Neural crest cell (in vitro differentiated cells): ENCODE measurements at regions not wholly inside any gene's neighbourhood (a gene's known extent, or its start where the extent isn't known, plus 50 kb on each side); places are given as distances from the start of the nearest gene placed in this dataset.

Experiments used
- DNase-seq: peaks from one replicate; pipeline ENCODE4 v3.0.0; 2021; ENCODE audit warnings: low read depth, mixed read lengths, low spot score
- H3K27ac Mint-ChIP-seq: one replicate; pipeline ENCODE4 v1.8.0; 2021; ENCODE audit warnings: mild to moderate bottlenecking, mixed read lengths; ENCODE audit not compliant: unreplicated experiment
- H3K27me3 Mint-ChIP-seq: 2 replicates; pipeline ENCODE4 v1.8.0; 2021; ENCODE audit warnings: low read depth, mild to moderate bottlenecking, mixed read lengths
- H3K36me3 Mint-ChIP-seq: 2 replicates; pipeline ENCODE4 v1.8.0; 2021; ENCODE audit warnings: low read depth, mild to moderate bottlenecking, mixed read lengths
- H3K4me1 Mint-ChIP-seq: 2 replicates; pipeline ENCODE4 v1.8.0; 2021; ENCODE audit warnings: mixed read lengths
- H3K4me3 Mint-ChIP-seq: one replicate; pipeline ENCODE4 v1.8.0; 2021; ENCODE audit warnings: mild to moderate bottlenecking, mixed read lengths
- H3K9me3 Mint-ChIP-seq: 2 replicates; pipeline ENCODE4 v1.8.0; 2021; ENCODE audit warnings: mixed read lengths
- TF ChIP-seq, protein P1 (sequence below): fragments of 200-600 bp; sonication (generic); conservative IDR thresholded peaks from 2 replicates; pipeline ENCODE4 v1.5.0; 2021; ENCODE audit warnings: antibody characterized with exemption, mild to moderate bottlenecking

- Mint-ChIP-seq H3K4me3 (peak overlapping the region; percentile 90), H3K27me3 (no peaks in the 10 kb centered on the region), H3K27ac (peak overlapping the region; percentile 99), H3K4me1 (peaks cover 66% of the 10 kb centered on the region), H3K9me3 (peaks cover 12% of the 10 kb centered on the region), H3K36me3 (peaks cover 15% of the 10 kb centered on the region)
- TF ChIP-seq, protein P1, sequence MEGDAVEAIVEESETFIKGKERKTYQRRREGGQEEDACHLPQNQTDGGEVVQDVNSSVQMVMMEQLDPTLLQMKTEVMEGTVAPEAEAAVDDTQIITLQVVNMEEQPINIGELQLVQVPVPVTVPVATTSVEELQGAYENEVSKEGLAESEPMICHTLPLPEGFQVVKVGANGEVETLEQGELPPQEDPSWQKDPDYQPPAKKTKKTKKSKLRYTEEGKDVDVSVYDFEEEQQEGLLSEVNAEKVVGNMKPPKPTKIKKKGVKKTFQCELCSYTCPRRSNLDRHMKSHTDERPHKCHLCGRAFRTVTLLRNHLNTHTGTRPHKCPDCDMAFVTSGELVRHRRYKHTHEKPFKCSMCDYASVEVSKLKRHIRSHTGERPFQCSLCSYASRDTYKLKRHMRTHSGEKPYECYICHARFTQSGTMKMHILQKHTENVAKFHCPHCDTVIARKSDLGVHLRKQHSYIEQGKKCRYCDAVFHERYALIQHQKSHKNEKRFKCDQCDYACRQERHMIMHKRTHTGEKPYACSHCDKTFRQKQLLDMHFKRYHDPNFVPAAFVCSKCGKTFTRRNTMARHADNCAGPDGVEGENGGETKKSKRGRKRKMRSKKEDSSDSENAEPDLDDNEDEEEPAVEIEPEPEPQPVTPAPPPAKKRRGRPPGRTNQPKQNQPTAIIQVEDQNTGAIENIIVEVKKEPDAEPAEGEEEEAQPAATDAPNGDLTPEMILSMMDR: no peak
- DNase-seq: no peak
Observed at GRCh38 chr17:14779241-14779640, 478.4 kb downstream of the HS3ST3B1 start.

GRCh38 chr17:14777291-14777690, 476.4 kb downstream of the HS3ST3B1 start:
- Mint-ChIP-seq H3K4me1 (peaks cover 71% of the 10 kb centered on the region), H3K36me3 (peaks cover 12% of the 10 kb centered on the region), H3K9me3 (peaks cover 7% of the 10 kb centered on the region), H3K27ac (no peak overlapping the region), H3K27me3 (no peaks in the 10 kb centered on the region), H3K4me3 (peak overlapping the region; percentile 49)
- no peak for DNase-seq
- TF ChIP-seq, protein P1: no peak

DNA sequence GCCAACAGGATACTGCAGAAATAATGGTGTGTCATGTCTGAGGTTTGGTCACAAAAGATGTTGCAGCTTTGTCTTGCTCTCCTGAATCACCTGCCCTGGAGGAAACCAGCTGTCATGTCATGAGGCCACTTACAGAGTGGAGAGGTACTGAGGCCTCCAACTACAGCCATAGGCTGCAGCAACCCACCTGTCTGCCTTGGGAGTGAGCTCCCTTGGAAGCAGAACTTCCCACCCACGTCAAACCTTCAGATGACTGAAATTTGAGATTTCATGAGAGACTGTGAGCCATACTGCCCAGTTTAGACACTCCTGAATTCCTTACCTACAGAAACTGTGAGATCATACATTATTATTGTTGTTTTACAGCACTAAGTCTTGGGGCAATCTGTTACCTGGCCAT, 475.9 kb downstream of the HS3ST3B1 start:
- DNase-seq: no peak
- no peak overlapping the region for H3K27ac Mint-ChIP-seq
- H3K27me3 Mint-ChIP-seq: no peaks in the 10 kb centered on the region
- peaks cover 12% of the 10 kb centered on the region for H3K36me3 Mint-ChIP-seq
- peaks cover 7% of the 10 kb centered on the region for H3K9me3 Mint-ChIP-seq
- H3K4me3 Mint-ChIP-seq: peak overlapping the region; percentile 49
- TF ChIP-seq, protein P1: no peak
- H3K4me1 Mint-ChIP-seq: peaks cover 75% of the 10 kb centered on the region

DNA sequence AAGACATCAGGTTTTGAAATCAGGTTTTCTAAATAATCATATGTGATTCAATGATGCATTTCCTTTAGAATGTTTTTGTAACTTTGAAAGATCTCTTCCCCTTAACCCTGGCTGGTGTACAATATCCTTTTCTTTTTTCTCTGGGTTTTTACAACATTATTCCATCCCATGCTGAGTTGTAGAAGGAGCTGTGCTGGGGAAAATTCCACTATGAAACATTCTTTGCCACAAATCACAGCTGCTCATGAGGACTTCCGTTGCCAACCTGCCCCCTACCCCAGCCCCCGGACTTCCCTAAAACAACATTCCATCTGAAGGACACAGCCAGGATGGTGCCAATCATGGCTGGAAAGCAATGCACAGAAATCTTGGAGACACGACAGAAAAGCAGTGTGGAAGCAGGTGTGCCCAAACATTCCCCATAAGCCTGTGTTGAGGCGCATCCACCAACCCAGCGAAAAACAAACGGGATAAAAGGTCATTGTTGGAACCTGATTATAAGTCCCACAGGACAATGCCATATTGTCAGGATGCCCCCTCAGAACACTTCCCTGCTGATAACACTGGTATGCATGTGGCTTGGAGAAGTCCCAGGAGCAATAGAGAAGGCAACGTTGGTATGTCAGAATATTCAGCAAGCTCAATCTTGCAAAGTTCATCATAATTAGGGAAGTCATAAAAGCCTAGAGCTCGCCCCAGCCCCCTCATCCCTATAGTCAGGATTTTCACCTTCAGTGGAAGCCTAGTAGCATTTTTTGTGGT, 475.0 kb downstream of the HS3ST3B1 start:
- peaks cover 12% of the 10 kb centered on the region for H3K36me3 Mint-ChIP-seq
- H3K27ac Mint-ChIP-seq: no peak overlapping the region
- H3K4me1 Mint-ChIP-seq: peaks cover 67% of the 10 kb centered on the region
- DNase-seq: no peak
- TF ChIP-seq, protein P1: no peak
- peaks cover 9% of the 10 kb centered on the region for H3K9me3 Mint-ChIP-seq
- no peak overlapping the region for H3K4me3 Mint-ChIP-seq
- H3K27me3 Mint-ChIP-seq: no peaks in the 10 kb centered on the region

DNA sequence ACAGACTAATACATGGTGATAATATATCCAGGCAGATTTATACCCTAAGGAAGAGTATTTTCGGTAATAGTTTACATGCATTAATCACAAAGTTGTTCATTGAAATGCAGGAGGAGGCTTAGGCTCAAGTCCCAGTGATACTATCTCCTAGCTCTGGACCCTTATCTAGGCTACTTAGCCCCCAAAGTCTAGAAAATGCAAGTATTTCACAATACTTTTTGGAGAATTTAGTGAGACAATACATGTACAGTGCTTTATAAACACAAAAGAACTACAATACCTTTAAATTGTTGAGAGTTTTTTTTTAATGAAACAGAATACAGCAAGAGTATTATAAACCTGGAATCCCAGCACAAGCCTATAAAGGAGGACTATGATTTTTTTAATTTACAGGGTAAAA, 473.9 kb downstream of the HS3ST3B1 start:
- DNase-seq: no peak
- H3K4me1 Mint-ChIP-seq: peaks cover 56% of the 10 kb centered on the region
- H3K4me3 Mint-ChIP-seq: no peak overlapping the region
- TF ChIP-seq, protein P1: no peak
- no peaks in the 10 kb centered on the region for H3K27me3 Mint-ChIP-seq
- no peak overlapping the region for H3K27ac Mint-ChIP-seq
- peaks cover 14% of the 10 kb centered on the region for H3K36me3 Mint-ChIP-seq
- H3K9me3 Mint-ChIP-seq: peaks cover 9% of the 10 kb centered on the region
